AG04450 (cell line): ENCODE measurements at regions not wholly inside any gene's neighbourhood (a gene's known extent, or its start where the extent isn't known, plus 50 kb on each side); places are given as distances from the start of the nearest gene placed in this dataset.

Experiments
- CTCF ChIA-PET: fragments of 300-600, 350-600 bp; formaldehyde crosslinking; extraction: SDS; loops from one replicate; lab custom pipeline; 2022; ENCODE audit warnings: antibody characterized with exemption, inconsistent platforms; lab: Charles Lee
- POLR2A ChIA-PET: fragments of 350-600 bp; formaldehyde crosslinking; extraction: SDS; loops from one replicate; lab custom pipeline; 2021; ENCODE audit warnings: antibody characterized with exemption, inconsistent platforms; lab: Yijun Ruan, JAX
- DNase-seq: peaks from one replicate; pipeline ENCODE4 v3.0.0-alpha.2; 2011; ENCODE audit warnings: low read depth, low spot score
- H3K27ac ChIP-seq: one replicate; pipeline ENCODE4 v1.5.1; 2012; ENCODE audit warnings: low read depth, low read length, control low read depth
- H3K27me3 ChIP-seq: one replicate; pipeline ENCODE4 v1.6.0; 2012; ENCODE audit warnings: low read length; ENCODE audit not compliant: control insufficient read depth, insufficient read depth
- H3K4me3 ChIP-seq: 2 replicates; pipeline ENCODE4 v1.5.1; 2011; ENCODE audit warnings: mild to moderate bottlenecking, low read depth, low read length, control low read depth
- H3K9me3 ChIP-seq: 2 replicates; pipeline ENCODE4 v1.5.1; 2012; ENCODE audit warnings: low read length; ENCODE audit not compliant: control insufficient read depth, insufficient read depth
- TF ChIP-seq, protein P1 (sequence below): IDR thresholded peaks from 2 replicates; pipeline ENCODE4 v1.5.1; 2011; ENCODE audit warnings: low read depth, low read length, control low read depth, inconsistent platforms

DNA sequence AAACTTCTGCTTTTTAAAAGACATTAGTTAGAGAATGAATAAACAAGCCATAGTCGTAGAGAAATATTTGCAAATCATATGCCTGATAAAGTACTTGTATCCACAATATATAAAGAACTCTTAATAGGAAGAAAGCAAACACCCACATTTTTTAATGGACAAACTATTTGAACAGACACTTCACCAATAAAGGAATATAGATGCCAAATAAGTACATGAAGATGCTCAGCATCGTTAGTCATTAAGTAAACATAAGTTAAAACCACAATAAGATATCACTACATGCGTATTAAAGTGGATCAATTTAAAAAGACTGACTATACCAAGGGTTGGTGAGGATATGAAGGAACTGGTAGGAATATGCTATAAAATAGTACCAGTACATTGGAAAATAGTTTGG lies 142.3 kb upstream of the ZC3H11B start:
- ChIA-PET CTCF (no interaction called here), POLR2A (no interaction called here)
- peaks cover 6% of the 10 kb centered on the region for H3K27me3 ChIP-seq
- no peak overlapping the region for H3K4me3 ChIP-seq
- TF ChIP-seq, protein P1, sequence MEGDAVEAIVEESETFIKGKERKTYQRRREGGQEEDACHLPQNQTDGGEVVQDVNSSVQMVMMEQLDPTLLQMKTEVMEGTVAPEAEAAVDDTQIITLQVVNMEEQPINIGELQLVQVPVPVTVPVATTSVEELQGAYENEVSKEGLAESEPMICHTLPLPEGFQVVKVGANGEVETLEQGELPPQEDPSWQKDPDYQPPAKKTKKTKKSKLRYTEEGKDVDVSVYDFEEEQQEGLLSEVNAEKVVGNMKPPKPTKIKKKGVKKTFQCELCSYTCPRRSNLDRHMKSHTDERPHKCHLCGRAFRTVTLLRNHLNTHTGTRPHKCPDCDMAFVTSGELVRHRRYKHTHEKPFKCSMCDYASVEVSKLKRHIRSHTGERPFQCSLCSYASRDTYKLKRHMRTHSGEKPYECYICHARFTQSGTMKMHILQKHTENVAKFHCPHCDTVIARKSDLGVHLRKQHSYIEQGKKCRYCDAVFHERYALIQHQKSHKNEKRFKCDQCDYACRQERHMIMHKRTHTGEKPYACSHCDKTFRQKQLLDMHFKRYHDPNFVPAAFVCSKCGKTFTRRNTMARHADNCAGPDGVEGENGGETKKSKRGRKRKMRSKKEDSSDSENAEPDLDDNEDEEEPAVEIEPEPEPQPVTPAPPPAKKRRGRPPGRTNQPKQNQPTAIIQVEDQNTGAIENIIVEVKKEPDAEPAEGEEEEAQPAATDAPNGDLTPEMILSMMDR: no peak
- H3K9me3 ChIP-seq: no peaks in the 10 kb centered on the region
- H3K27ac ChIP-seq: no peak overlapping the region
- no peak for DNase-seq

DNA sequence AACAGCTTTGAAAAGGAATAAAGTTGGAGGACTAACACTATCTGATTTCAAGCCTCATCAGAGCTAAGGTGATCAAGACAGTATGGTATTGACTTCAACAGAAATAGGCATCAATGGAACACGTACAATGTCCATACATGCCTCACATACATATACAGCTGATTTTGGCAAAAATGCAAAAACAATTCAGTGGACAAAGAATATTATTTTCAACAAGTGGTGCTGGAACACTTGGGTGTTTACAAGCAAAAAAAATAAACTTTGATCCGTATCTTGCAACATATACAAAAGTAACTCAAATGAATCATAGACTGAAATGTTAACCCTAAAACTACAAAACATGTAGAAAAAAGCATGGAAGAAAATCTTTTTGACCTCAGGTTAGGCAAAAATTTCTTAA lies 141.9 kb upstream of the ZC3H11B start:
- DNase-seq: no peak
- Histone ChIP-seq H3K9me3 (no peaks in the 10 kb centered on the region), H3K27ac (no peak overlapping the region), H3K27me3 (peaks cover 6% of the 10 kb centered on the region), H3K4me3 (no peak overlapping the region)
- POLR2A ChIA-PET: interaction anchor here (0.6 kb wide), 1 partner anchor 17 kb away, joined by 3 read pairs; no protein-coding TSS in a partner anchor
- CTCF ChIA-PET: interaction anchor here (0.8 kb wide), 1 partner anchor 11 kb away, joined by 3 read pairs; no protein-coding TSS in a partner anchor
- TF ChIP-seq, protein P1: no peak

DNA sequence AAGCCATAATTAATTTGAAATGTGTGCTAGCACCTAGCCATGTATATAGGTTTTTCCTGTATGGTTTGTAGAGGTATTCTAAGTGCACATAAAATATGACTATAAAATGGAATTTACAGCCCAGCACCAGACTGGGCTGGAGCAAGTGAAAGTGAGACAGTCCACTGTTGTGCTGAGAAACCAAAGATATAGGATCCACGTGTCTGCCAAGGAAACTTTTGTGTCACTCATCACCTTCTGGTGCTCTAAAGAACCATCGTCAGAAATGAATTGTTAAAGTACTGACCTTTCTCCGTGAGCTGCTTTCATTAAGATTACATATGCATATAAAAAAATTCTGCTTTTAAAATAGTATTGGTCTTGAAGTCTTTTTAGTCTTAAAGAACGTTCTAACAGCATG lies 141.0 kb upstream of the ZC3H11B start:
- Histone ChIP-seq H3K27me3 (peaks cover 6% of the 10 kb centered on the region), H3K27ac (no peak overlapping the region), H3K4me3 (no peak overlapping the region), H3K9me3 (no peaks in the 10 kb centered on the region)
- CTCF ChIA-PET: interaction anchor here (0.8 kb wide), 1 partner anchor 11 kb away, joined by 3 read pairs; no protein-coding TSS in a partner anchor
- no peak for DNase-seq
- POLR2A ChIA-PET: interaction anchor here (0.6 kb wide), 1 partner anchor 18 kb away, joined by 3 read pairs; no protein-coding TSS in a partner anchor
- TF ChIP-seq, protein P1: no peak

DNA sequence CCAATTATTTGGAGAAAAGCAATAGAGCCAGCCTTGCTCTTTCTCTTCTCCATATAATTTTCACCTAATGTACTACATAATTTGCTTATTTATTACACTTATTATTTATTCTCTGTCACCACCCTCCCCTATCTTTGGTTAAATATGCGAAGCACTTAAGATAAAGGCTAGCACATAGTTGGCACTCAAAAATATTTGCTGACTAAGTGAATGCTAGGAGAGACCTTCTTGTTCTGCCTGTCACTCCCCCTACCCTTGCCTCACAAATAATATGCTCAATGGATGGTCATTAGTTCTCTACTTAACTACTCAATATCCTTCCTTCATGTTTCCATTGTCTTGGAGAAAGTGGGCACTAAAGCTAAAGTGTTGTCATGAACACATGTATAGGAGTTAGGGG lies 139.7 kb upstream of the ZC3H11B start:
- CTCF ChIA-PET: interaction anchor here (0.8 to 1.0 kb wide), 2 partner anchors 60 to 1423 kb away, joined by 3 read pairs; no protein-coding TSS in a partner anchor

DNA sequence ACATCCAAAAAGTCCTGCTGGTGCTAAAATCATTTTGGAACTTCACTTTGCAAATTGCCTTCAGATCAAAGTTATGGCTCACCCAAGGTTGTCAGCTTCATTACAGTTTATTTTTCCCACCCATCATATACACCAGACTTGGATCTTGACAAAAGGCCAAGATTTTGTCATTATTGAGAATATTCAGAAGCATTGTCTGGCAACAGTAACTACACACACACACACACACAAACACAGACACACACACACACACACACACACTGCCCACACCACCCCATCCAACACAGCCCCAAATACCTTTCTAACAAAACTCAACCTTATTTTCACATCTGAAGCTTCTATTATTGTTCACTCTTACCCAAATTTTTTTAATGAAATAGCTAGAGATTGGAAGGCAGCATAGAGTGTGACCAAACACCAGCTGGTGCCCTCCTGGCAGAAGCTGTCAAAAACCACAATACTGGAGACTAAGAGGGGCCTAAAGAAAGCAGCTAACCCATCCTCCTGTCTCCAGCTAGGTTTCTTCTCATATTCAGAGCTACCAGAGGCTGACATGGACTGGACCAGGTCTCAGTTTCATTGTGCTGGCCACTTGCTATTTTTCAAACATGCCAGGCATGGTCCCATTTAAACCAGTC lies 139.1 kb upstream of the ZC3H11B start:
- H3K27me3 ChIP-seq: peaks cover 6% of the 10 kb centered on the region
- no peak overlapping the region for H3K27ac ChIP-seq
- H3K4me3 ChIP-seq: no peak overlapping the region
- H3K9me3 ChIP-seq: no peaks in the 10 kb centered on the region
- ChIA-PET CTCF (interaction anchor here (0.8 to 1.0 kb wide), 2 partner anchors 61 to 1422 kb away, joined by 3 read pairs; no protein-coding TSS in a partner anchor), POLR2A (no interaction called here)
- DNase-seq: no peak
- TF ChIP-seq, protein P1: no peak

More for the DNA sequence above, 139.7 kb upstream of the ZC3H11B start:
- no peaks in the 10 kb centered on the region for H3K9me3 ChIP-seq
- POLR2A ChIA-PET: no interaction called here
- H3K27ac ChIP-seq: no peak overlapping the region
- DNase-seq: no peak
- TF ChIP-seq, protein P1: no peak
- no peak overlapping the region for H3K4me3 ChIP-seq
- H3K27me3 ChIP-seq: peaks cover 6% of the 10 kb centered on the region
